ENCODE measurements at regions not wholly inside any gene's neighbourhood (a gene's known extent, or its start where the extent isn't known, plus 50 kb on each side); places are given as distances from the start of the nearest gene placed in this dataset.

GRCh38 chr10:131446171-131446570 is 134.7 kb upstream of the TCERG1L start:
- no peak for DNase-seq

- DNase-seq: no peak
These were observed 136.7 kb upstream of the TCERG1L start for GRCh38 chr10:131448171-131448570.

GRCh38 chr10:131448883-131449282 is 137.4 kb upstream of the TCERG1L start:
- no peak for DNase-seq

GRCh38 chr10:131450216-131450765 is 138.8 kb upstream of the TCERG1L start:
- no peak for DNase-seq

GRCh38 chr10:131451407-131452015 is 140.0 kb upstream of the TCERG1L start:
- no peak for DNase-seq

- DNase-seq: peak; percentile 40
These were observed 141.6 kb upstream of the TCERG1L start for GRCh38 chr10:131452926-131453720.

GRCh38 chr10:131453721-131454634 is 142.5 kb upstream of the TCERG1L start:
- peak; percentile 94 for DNase-seq

- no peak for DNase-seq
These were observed 144.9 kb upstream of the TCERG1L start for GRCh38 chr10:131456411-131456810.

GRCh38 chr10:131461093-131461492 is 149.6 kb upstream of the TCERG1L start:
- DNase-seq: no peak

GRCh38 chr10:131464789-131465188 is 153.3 kb upstream of the TCERG1L start:
- DNase-seq: no peak

GRCh38 chr10:131469551-131469950 is 158.0 kb upstream of the TCERG1L start:
- no peak for DNase-seq

- no peak for DNase-seq
These were observed 162.1 kb upstream of the TCERG1L start for GRCh38 chr10:131473645-131474044.

GRCh38 chr10:131474416-131474815 is 162.9 kb upstream of the TCERG1L start:
- DNase-seq: no peak

- no peak for DNase-seq
These were observed 163.5 kb upstream of the TCERG1L start for GRCh38 chr10:131475043-131475442.

- DNase-seq: no peak
These were observed 164.3 kb upstream of the TCERG1L start for GRCh38 chr10:131475803-131476202.

- no peak for DNase-seq
These were observed 166.1 kb upstream of the TCERG1L start for GRCh38 chr10:131477457-131478121.

- DNase-seq: no peak
These were observed 167.0 kb upstream of the TCERG1L start for GRCh38 chr10:131478377-131478989.

- DNase-seq: no peak
These were observed 168.5 kb upstream of the TCERG1L start for GRCh38 chr10:131480066-131480465.

- no peak for DNase-seq
These were observed 169.3 kb upstream of the TCERG1L start for GRCh38 chr10:131480861-131481260.

GRCh38 chr10:131485732-131486131 is 174.2 kb upstream of the TCERG1L start:
- no peak for DNase-seq

- no peak for DNase-seq
These were observed 176.3 kb upstream of the TCERG1L start for GRCh38 chr10:131487822-131488221.

GRCh38 chr10:131490991-131491594 is 179.6 kb upstream of the TCERG1L start:
- DNase-seq: no peak
